NT2/D1 (cell line): ENCODE measurements at regions not wholly inside any gene's neighbourhood (a gene's known extent, or its start where the extent isn't known, plus 50 kb on each side); places are given as distances from the start of the nearest gene placed in this dataset.

Experiments used
- SUZ12 ChIP-seq: IDR thresholded peaks from 2 replicates; pipeline ENCODE4 v1.6.1; 2011; ENCODE audit not compliant: insufficient read length, insufficient read depth; ENCODE audit errors: extremely low read depth
- YY1 ChIP-seq: IDR thresholded peaks from 2 replicates; pipeline ENCODE4 v1.6.1; 2011; ENCODE audit not compliant: insufficient read length, insufficient read depth
- ZNF274 ChIP-seq: IDR thresholded peaks from 2 replicates; pipeline ENCODE4 v1.6.1; 2011; ENCODE audit warnings: mild to moderate bottlenecking, low read depth, low read length

GRCh38 chr21:28581976-28582375 lies 410.7 kb downstream of the LTN1 start:
- TF ChIP-seq ZNF274 (no peak), SUZ12 (no peak), YY1 (no peak)
